H1 (cell line): ENCODE measurements at regions not wholly inside any gene's neighbourhood (a gene's known extent, or its start where the extent isn't known, plus 50 kb on each side); places are given as distances from the start of the nearest gene placed in this dataset.

Source experiments
- CTCF ChIA-PET: fragments of 300-600 bp; sonication (Branson Sonifier 250); formaldehyde crosslinking; loops from one replicate; lab custom pipeline; 2021; ENCODE audit not compliant: partially characterized antibody; lab: Charles Lee
- POLR2A ChIA-PET: fragments of 300-600 bp; sonication (Branson Sonifier 250); formaldehyde crosslinking; loops from one replicate; lab custom pipeline; 2021; ENCODE audit warnings: inconsistent platforms; ENCODE audit not compliant: partially characterized antibody; lab: Charles Lee
- DNase-seq, 2 experiments: peaks; one replicate each; pipeline versions ENCODE4 v3.0.0 to v3.0.0-alpha.2; 2010 to 2022; ENCODE audit warnings: low spot score in 2 of 2, low read depth in 1 of 2, mixed read lengths in 1 of 2
- FAIRE-seq: peaks from 2 replicates; lab custom pipeline; 2011; peaks lifted over from hg19 to GRCh38; lab: Jason Lieb, UNC
- H2AFZ ChIP-seq: 2 replicates; pipeline ENCODE4 v1.8.1; 2012; ENCODE audit warnings: low read length, inconsistent platforms
- H2AK5ac ChIP-seq: 2 replicates; pipeline ENCODE4 v1.6.1; 2013; ENCODE audit warnings: low read depth, low read length
- H2BK120ac ChIP-seq: replicated peaks from 2 replicates; pipeline ENCODE3; 2013; ENCODE audit warnings: low read depth, low read length, inconsistent platforms
- H2BK12ac ChIP-seq: 2 replicates; pipeline ENCODE4 v1.6.1; 2013; ENCODE audit warnings: low read depth, low read length
- H2BK15ac ChIP-seq: 2 replicates; pipeline ENCODE4 v1.6.1; 2013; ENCODE audit warnings: low read length
- H2BK20ac ChIP-seq: 2 replicates; pipeline ENCODE4 v1.6.1; 2013; ENCODE audit warnings: low read length
- H2BK5ac ChIP-seq: 2 replicates; pipeline ENCODE4 v1.6.1; 2013; ENCODE audit warnings: low read depth, low read length
- H3K14ac ChIP-seq: 2 replicates; pipeline ENCODE4 v1.6.1; 2013; ENCODE audit warnings: inconsistent platforms; ENCODE audit not compliant: insufficient read length
- H3K18ac ChIP-seq: 2 replicates; pipeline ENCODE4 v1.6.1; 2013; ENCODE audit warnings: low read length; ENCODE audit errors: extremely low read depth
- H3K23ac ChIP-seq: 2 replicates; pipeline ENCODE4 v1.6.1; 2013; ENCODE audit warnings: inconsistent platforms; ENCODE audit not compliant: insufficient read length
- H3K23me2 ChIP-seq: 2 replicates; pipeline ENCODE4 v1.6.1; 2013; ENCODE audit warnings: low read depth, low read length
- H3K27ac ChIP-seq: 2 replicates; pipeline ENCODE4 v1.6.1; 2011; ENCODE audit warnings: low read depth, low read length, inconsistent platforms
- H3K27me3 ChIP-seq, 4 experiments: replicated peaks in 1 of 4; 1 replicate in 1 of 4; 2 replicates in 3 of 4; pipeline versions ENCODE4 v1.6.1 to v1.8.1; 2011 to 2013; ENCODE audit warnings: low read length in 3 of 4, mild to moderate bottlenecking in 3 of 4, inconsistent platforms in 2 of 4, mixed read lengths in 2 of 4, moderate library complexity in 1 of 4; ENCODE audit not compliant: control insufficient read depth in 3 of 4, insufficient read depth in 3 of 4; ENCODE audit errors: extremely low read depth in 1 of 4
- H3K36me3 ChIP-seq, 4 experiments: 2 replicates each; pipeline versions ENCODE4 v1.6.1 to v1.8.1; 2011 to 2013; ENCODE audit warnings: mild to moderate bottlenecking in 4 of 4, low read length in 3 of 4, moderate library complexity in 2 of 4, control low read depth in 1 of 4, inconsistent platforms in 1 of 4; ENCODE audit not compliant: insufficient read depth in 4 of 4, control insufficient read depth in 2 of 4
- H3K4ac ChIP-seq: replicated peaks from 2 replicates; pipeline ENCODE3; 2013; ENCODE audit warnings: low read length, low read depth, mixed read lengths, inconsistent platforms; ENCODE audit not compliant: insufficient read length
- H3K4me1 ChIP-seq, 4 experiments: replicated peaks in 1 of 4; 1 replicate in 1 of 4; 2 replicates in 3 of 4; pipeline versions ENCODE4 v1.6.1 to v1.8.1; 2011 to 2013; ENCODE audit warnings: low read length in 3 of 4, inconsistent platforms in 2 of 4, mixed read lengths in 1 of 4; ENCODE audit not compliant: insufficient read depth in 4 of 4, control insufficient read depth in 3 of 4
- H3K4me2 ChIP-seq, 2 experiments: 2 replicates each; pipeline versions ENCODE4 v1.6.1 to v1.8.1; 2011 to 2013; ENCODE audit warnings: low read depth in 2 of 2, low read length in 2 of 2, control low read depth in 1 of 2, inconsistent platforms in 1 of 2, mild to moderate bottlenecking in 1 of 2; ENCODE audit not compliant: insufficient read depth in 1 of 2
- H3K4me3 ChIP-seq, 4 experiments: fragments of 200-600, 300-600 bp in 1 of 4; sonication (generic), shearing (Covaris generic), sonication (Bioruptor Twin) in 1 of 4; 2 replicates each; pipeline versions ENCODE4 v1.5.1 to v1.8.1; 2011 to 2016; ENCODE audit warnings: low read length in 4 of 4, low read depth in 3 of 4, control low read depth in 2 of 4, inconsistent platforms in 2 of 4, mild to moderate bottlenecking in 2 of 4, mixed read lengths in 1 of 4, moderate library complexity in 1 of 4; ENCODE audit not compliant: insufficient read depth in 2 of 4; ENCODE audit errors: extremely low read depth in 1 of 4
- H3K56ac ChIP-seq: replicated peaks from 2 replicates; pipeline ENCODE3; 2013; ENCODE audit warnings: low read depth, mild to moderate bottlenecking, mixed read lengths, low read length, inconsistent platforms; ENCODE audit not compliant: insufficient read length
- H3K79me1 ChIP-seq: 2 replicates; pipeline ENCODE4 v1.6.1; 2013; ENCODE audit warnings: low read depth, low read length, control low read depth
- H3K79me2 ChIP-seq, 2 experiments: 2 replicates each; pipeline versions ENCODE4 v1.6.1 to v1.8.1; 2012 to 2013; ENCODE audit warnings: low read length in 2 of 2, mild to moderate bottlenecking in 2 of 2, inconsistent platforms in 1 of 2; ENCODE audit not compliant: insufficient read depth in 2 of 2, control insufficient read depth in 1 of 2
- H3K9ac ChIP-seq, 4 experiments: replicated peaks in 1 of 4; 1 replicate in 1 of 4; 2 replicates in 3 of 4; pipeline versions ENCODE4 v1.6.1 to v1.8.1; 2011 to 2013; ENCODE audit warnings: low read depth in 3 of 4, low read length in 3 of 4, control low read depth in 2 of 4, mild to moderate bottlenecking in 2 of 4, moderate library complexity in 2 of 4, inconsistent platforms in 1 of 4; ENCODE audit errors: extremely low read depth in 1 of 4
- H3K9me3 ChIP-seq, 2 experiments: 2 replicates each; pipeline versions ENCODE4 v1.6.1 to v1.8.1; 2012 to 2013; ENCODE audit warnings: mild to moderate bottlenecking in 2 of 2, moderate library complexity in 2 of 2, control low read depth in 1 of 2, inconsistent platforms in 1 of 2, low read depth in 1 of 2, low read length in 1 of 2, mixed read lengths in 1 of 2; ENCODE audit not compliant: insufficient read depth in 2 of 2
- H4K20me1 ChIP-seq, 2 experiments: replicated peaks in 1 of 2; 2 replicates each; pipeline versions ENCODE3 to v1.8.1; 2011 to 2013; ENCODE audit warnings: inconsistent platforms in 2 of 2, low read length in 2 of 2, mild to moderate bottlenecking in 1 of 2; ENCODE audit not compliant: insufficient read depth in 2 of 2, control insufficient read depth in 1 of 2
- H4K5ac ChIP-seq: 2 replicates; pipeline ENCODE4 v1.6.1; 2013; ENCODE audit warnings: low read length, low read depth, mixed read lengths, inconsistent platforms; ENCODE audit not compliant: insufficient read length
- H4K8ac ChIP-seq: 2 replicates; pipeline ENCODE4 v1.8.0; 2013; ENCODE audit warnings: mild to moderate bottlenecking, moderate library complexity, low read length, inconsistent platforms; ENCODE audit not compliant: insufficient read depth; ENCODE audit errors: extremely low read depth
- H4K91ac ChIP-seq: replicated peaks from 2 replicates; pipeline ENCODE3; 2013; ENCODE audit warnings: low read length, mixed read lengths, inconsistent platforms; ENCODE audit not compliant: insufficient read length
- ASH2L ChIP-seq: fragments of 200-600, 300-600 bp; sonication (generic); IDR thresholded peaks from one replicate; pipeline ENCODE4 v1.7.1; 2017; ENCODE audit warnings: low read length
- BRCA1 ChIP-seq: IDR thresholded peaks from 2 replicates; pipeline ENCODE4 v1.6.1; 2012; ENCODE audit warnings: low read depth, low read length, improper control_type of control experiment
- CHD2 ChIP-seq: IDR thresholded peaks from 2 replicates; pipeline ENCODE4 v1.6.1; 2012; ENCODE audit warnings: low read length, improper control_type of control experiment
- CTBP2 ChIP-seq: IDR thresholded peaks from 2 replicates; pipeline ENCODE4 v1.7.0; 2011; ENCODE audit warnings: borderline replicate concordance, mild to moderate bottlenecking, moderate library complexity, mixed read lengths, low read length; ENCODE audit not compliant: insufficient read depth, insufficient read length
- GTF2F1 ChIP-seq: IDR thresholded peaks from 2 replicates; pipeline ENCODE4 v1.6.1; 2012; ENCODE audit warnings: low read depth, low read length, improper control_type of control experiment, borderline replicate concordance
- JUND ChIP-seq: IDR thresholded peaks from 2 replicates; pipeline ENCODE4 v1.6.1; 2011; ENCODE audit warnings: mild to moderate bottlenecking, improper control_type of control experiment, low read length
- SAP30 ChIP-seq: fragments of 300-600 bp; sonication (generic); IDR thresholded peaks from 2 replicates; pipeline ENCODE4 v1.7.1; 2012; ENCODE audit warnings: low read length, moderate library complexity, mild to moderate bottlenecking, inconsistent platforms; ENCODE audit not compliant: insufficient read depth, insufficient replicate concordance
- SIN3A ChIP-seq, 2 experiments: IDR thresholded peaks in 1 of 2; conservative IDR thresholded peaks in 1 of 2; 2 replicates each; pipeline ENCODE4 v1.6.1; 2011 to 2012; ENCODE audit warnings: low read length in 2 of 2, improper control_type of control experiment in 1 of 2, low read depth in 1 of 2, mild to moderate bottlenecking in 1 of 2
- TAF7 ChIP-seq: optimal IDR thresholded peaks from 2 replicates; pipeline ENCODE3; 2011; ENCODE audit warnings: low read depth, mild to moderate bottlenecking, inconsistent platforms, low read length, moderate library complexity, borderline replicate concordance

DNA sequence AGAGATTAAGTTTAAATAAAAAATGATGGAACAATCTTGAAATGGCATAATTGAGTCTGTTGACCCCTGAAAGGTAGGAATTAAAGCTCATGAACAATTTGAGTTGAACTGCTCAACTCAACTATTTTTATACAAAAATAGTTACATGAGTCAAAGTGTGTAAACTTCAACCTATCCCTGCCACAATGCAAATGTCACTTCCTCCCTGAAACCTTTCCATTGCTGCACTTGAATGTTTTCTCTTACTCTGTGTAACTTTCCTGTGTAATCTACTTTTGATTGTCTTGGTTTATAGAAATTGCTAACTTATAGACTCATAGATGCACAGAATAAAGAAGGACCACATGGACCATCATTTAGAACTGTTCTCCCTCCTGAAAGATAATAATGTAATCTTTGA is 218.5 kb downstream of the GBA3 start:
- Histone ChIP-seq H3K79me1 (no peaks in the 10 kb centered on the region), H3K9me3 (no peaks in the 10 kb centered on the region), H4K20me1 (no peaks in the 10 kb centered on the region), H3K4ac (no peak overlapping the region), H3K14ac (no peak overlapping the region), H3K4me3 (no peak overlapping the region), H3K23me2 (no peaks in the 10 kb centered on the region), H3K23ac (no peak overlapping the region), H3K56ac (no peak overlapping the region), H2BK15ac (no peak overlapping the region), H3K4me2 (no peak overlapping the region), H2BK5ac (no peak overlapping the region), H2AFZ (no peak overlapping the region), H2BK20ac (no peak overlapping the region), H3K79me2 (no peaks in the 10 kb centered on the region), H3K27ac (no peak overlapping the region), H4K5ac (no peak overlapping the region), H4K8ac (no peak overlapping the region), H4K91ac (no peak overlapping the region), H3K36me3 (no peaks in the 10 kb centered on the region), H3K27me3 (no peaks in the 10 kb centered on the region), H2AK5ac (no peak overlapping the region), H2BK12ac (no peak overlapping the region), H2BK120ac (no peak overlapping the region), H3K9ac (no peak overlapping the region), H3K18ac (no peak overlapping the region), H3K4me1 (no peaks in the 10 kb centered on the region)
- ChIA-PET CTCF (interaction anchor here (3.9 kb wide), 1 partner anchor 14 kb away, joined by 21 read pairs; no protein-coding TSS in a partner anchor), POLR2A (no interaction called here)
- no peak for FAIRE-seq
- TF ChIP-seq GTF2F1 (no peak), TAF7 (no peak), SAP30 (no peak), BRCA1 (no peak), JUND (no peak), ASH2L (no peak), CHD2 (no peak), SIN3A (conservative IDR thresholded peaks at IDR 0.05 in 1 of 2, IDR thresholded peaks at IDR 0.05 in 1 of 2; ENCODE audit: low read depth in 1 of 2, low read length in 2 of 2) (no peak), CTBP2 (no peak)
- DNase-seq: no peak
